ENCODE measurements at regions not wholly inside any gene's neighbourhood (a gene's known extent, or its start where the extent isn't known, plus 50 kb on each side); places are given as distances from the start of the nearest gene placed in this dataset.

- Histone ChIP-seq H3K27ac (replicated peaks in 1 of 4) (no peak overlapping the region), H3K36me3 (no peaks in the 10 kb centered on the region), H3K9me3 (no peaks in the 10 kb centered on the region), H3K4me3 (no peak overlapping the region), H3K27me3 (no peaks in the 10 kb centered on the region), H3K4me1 (no peaks in the 10 kb centered on the region)
- 86% methylated on average over 1 of the region's 1 CpG for WGBS
- TF ChIP-seq POLR2A (IDR thresholded peaks at IDR 0.05; ENCODE audit: low read depth): no peak
- TF ChIP-seq EP300 (IDR thresholded peaks at IDR 0.05): no peak
- TF ChIP-seq, protein P1, sequence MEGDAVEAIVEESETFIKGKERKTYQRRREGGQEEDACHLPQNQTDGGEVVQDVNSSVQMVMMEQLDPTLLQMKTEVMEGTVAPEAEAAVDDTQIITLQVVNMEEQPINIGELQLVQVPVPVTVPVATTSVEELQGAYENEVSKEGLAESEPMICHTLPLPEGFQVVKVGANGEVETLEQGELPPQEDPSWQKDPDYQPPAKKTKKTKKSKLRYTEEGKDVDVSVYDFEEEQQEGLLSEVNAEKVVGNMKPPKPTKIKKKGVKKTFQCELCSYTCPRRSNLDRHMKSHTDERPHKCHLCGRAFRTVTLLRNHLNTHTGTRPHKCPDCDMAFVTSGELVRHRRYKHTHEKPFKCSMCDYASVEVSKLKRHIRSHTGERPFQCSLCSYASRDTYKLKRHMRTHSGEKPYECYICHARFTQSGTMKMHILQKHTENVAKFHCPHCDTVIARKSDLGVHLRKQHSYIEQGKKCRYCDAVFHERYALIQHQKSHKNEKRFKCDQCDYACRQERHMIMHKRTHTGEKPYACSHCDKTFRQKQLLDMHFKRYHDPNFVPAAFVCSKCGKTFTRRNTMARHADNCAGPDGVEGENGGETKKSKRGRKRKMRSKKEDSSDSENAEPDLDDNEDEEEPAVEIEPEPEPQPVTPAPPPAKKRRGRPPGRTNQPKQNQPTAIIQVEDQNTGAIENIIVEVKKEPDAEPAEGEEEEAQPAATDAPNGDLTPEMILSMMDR (IDR thresholded peaks at IDR 0.05): no peak
- TF ChIP-seq POLR2AphosphoS5 (IDR thresholded peaks at IDR 0.05): no peak
- intact Hi-C loops (cut with DNase I): no loop called here
- no peak for DNase-seq (ENCODE audit: extremely low spot score)
These were observed 115.1 kb upstream of the DKK2 start for GRCh38 chr4:107151173-107151572.

- no peak for DNase-seq (ENCODE audit: extremely low spot score)
These were observed 112.8 kb upstream of the DKK2 start for GRCh38 chr4:107148904-107149303.

GRCh38 chr4:107147873-107148272, 111.8 kb upstream of the DKK2 start:
- Histone ChIP-seq H3K4me1 (no peaks in the 10 kb centered on the region), H3K36me3 (no peaks in the 10 kb centered on the region), H3K9me3 (no peaks in the 10 kb centered on the region), H3K4me3 (no peak overlapping the region), H3K27ac (replicated peaks in 1 of 4) (no peak overlapping the region), H3K27me3 (no peaks in the 10 kb centered on the region)
- no peak for TF ChIP-seq POLR2AphosphoS5 (IDR thresholded peaks at IDR 0.05)
- TF ChIP-seq, protein P1 (IDR thresholded peaks at IDR 0.05): no peak
- no peak for TF ChIP-seq POLR2A (IDR thresholded peaks at IDR 0.05; ENCODE audit: low read depth)
- no peak for TF ChIP-seq EP300 (IDR thresholded peaks at IDR 0.05)
- intact Hi-C loops (cut with DNase I): no loop called here
- no peak for DNase-seq (ENCODE audit: extremely low spot score)
- WGBS: 84% methylated on average over 1 of the region's 1 CpG

More at GRCh38 chr4:107148904-107149303, 112.8 kb upstream of the DKK2 start:
- intact Hi-C loops (cut with DNase I): no loop called here
- Histone ChIP-seq H3K27ac (replicated peaks in 1 of 4) (no peak overlapping the region), H3K4me3 (no peak overlapping the region), H3K9me3 (no peaks in the 10 kb centered on the region), H3K36me3 (no peaks in the 10 kb centered on the region), H3K27me3 (no peaks in the 10 kb centered on the region), H3K4me1 (no peaks in the 10 kb centered on the region)
- TF ChIP-seq POLR2AphosphoS5 (IDR thresholded peaks at IDR 0.05) (no peak), EP300 (IDR thresholded peaks at IDR 0.05) (no peak), POLR2A (IDR thresholded peaks at IDR 0.05; ENCODE audit: low read depth) (no peak)
- TF ChIP-seq, protein P1 (IDR thresholded peaks at IDR 0.05): no peak
- 77% methylated on average over 1 of the region's 1 CpG for WGBS

GRCh38 chr4:107138433-107138832, 102.3 kb upstream of the DKK2 start:
- Histone ChIP-seq H3K9me3 (no peaks in the 10 kb centered on the region), H3K4me3 (no peak overlapping the region), H3K4me1 (no peaks in the 10 kb centered on the region), H3K27ac (replicated peaks in 1 of 4) (no peak overlapping the region), H3K27me3 (no peaks in the 10 kb centered on the region), H3K36me3 (no peaks in the 10 kb centered on the region)
- TF ChIP-seq POLR2AphosphoS5 (IDR thresholded peaks at IDR 0.05): no peak
- TF ChIP-seq EP300 (IDR thresholded peaks at IDR 0.05): no peak
- no peak for TF ChIP-seq POLR2A (IDR thresholded peaks at IDR 0.05; ENCODE audit: low read depth)
- TF ChIP-seq, protein P1 (IDR thresholded peaks at IDR 0.05): no peak
- no peak for DNase-seq (ENCODE audit: extremely low spot score)
- 94% methylated on average over 1 of the region's 1 CpG for WGBS
- intact Hi-C loops (cut with DNase I): no loop called here

DNA sequence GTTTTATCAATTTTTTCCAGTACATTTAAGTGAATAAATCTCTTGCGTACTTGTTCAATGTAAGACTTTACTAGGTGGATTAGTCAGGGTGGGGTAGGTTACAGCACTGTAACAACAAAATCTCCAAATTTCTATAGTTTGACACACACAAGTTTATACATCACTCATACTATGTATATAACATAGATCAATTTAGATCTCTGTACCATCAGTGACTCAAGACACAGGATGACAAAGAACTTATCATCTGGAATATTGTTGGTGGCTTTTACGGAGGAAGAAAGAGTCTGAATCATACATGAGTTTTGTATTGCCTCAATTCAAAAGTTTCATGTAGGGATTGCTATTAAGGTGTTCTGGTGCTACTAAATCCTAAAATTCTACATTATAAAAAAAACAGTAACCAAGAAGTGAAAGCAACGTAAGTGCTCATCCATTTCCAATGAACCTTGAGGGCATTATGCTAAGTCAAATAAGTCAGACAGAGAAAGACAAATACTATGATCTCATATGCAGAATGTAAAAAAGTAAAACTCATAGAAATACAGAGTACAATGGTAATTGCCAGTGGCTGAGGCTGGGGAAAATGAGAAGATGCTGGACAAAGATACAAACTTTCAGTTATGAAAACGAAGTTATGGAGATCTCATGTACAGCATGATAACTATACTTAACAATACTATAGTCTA, 98.0 kb upstream of the DKK2 start:
- H3K36me3 ChIP-seq: no peaks in the 10 kb centered on the region
- H3K27ac ChIP-seq (replicated peaks in 1 of 4): no peak overlapping the region
- no peak for DNase-seq (ENCODE audit: extremely low spot score)
- 91% methylated on average over 4 of the region's 4 CpGs for WGBS
- no peak overlapping the region for H3K4me3 ChIP-seq
- no peak for TF ChIP-seq EP300 (IDR thresholded peaks at IDR 0.05)
- no peak for TF ChIP-seq POLR2AphosphoS5 (IDR thresholded peaks at IDR 0.05)
- TF ChIP-seq POLR2A (IDR thresholded peaks at IDR 0.05; ENCODE audit: low read depth): no peak
- TF ChIP-seq, protein P1 (IDR thresholded peaks at IDR 0.05): no peak
- H3K4me1 ChIP-seq: no peaks in the 10 kb centered on the region
- no peaks in the 10 kb centered on the region for H3K27me3 ChIP-seq
- intact Hi-C loops (cut with DNase I): no loop called here
- H3K9me3 ChIP-seq: no peaks in the 10 kb centered on the region
